GM19452 (cell line): ENCODE measurements at regions not wholly inside any gene's neighbourhood (a gene's known extent, or its start where the extent isn't known, plus 50 kb on each side); places are given as distances from the start of the nearest gene placed in this dataset.
"Not testable (repeated sequence)": the region's sequence is repeated elsewhere in the genome, so short reads cannot be mapped to it uniquely, and the experiment has no call there.

Source experiments
- ATAC-seq: cut with Tn5 transposase; IDR thresholded peaks from one replicate; pipeline ENCODE4 v1.9.1; 2021; ENCODE audit not compliant: unreplicated experiment

- ATAC-seq: not testable (repeated sequence)
Measured at GRCh38 chr14:40216408-40216807, 784.2 kb upstream of the FBXO33 start.

- ATAC-seq: no peak
Measured at GRCh38 chr14:40213701-40214100, 781.5 kb upstream of the FBXO33 start.

GRCh38 chr14:40204441-40205175, 772.4 kb upstream of the FBXO33 start:
- no peak for ATAC-seq

- ATAC-seq: no peak
Measured at GRCh38 chr14:40199101-40199500, 766.9 kb upstream of the FBXO33 start.

GRCh38 chr14:40197344-40197743, 765.1 kb upstream of the FBXO33 start:
- no peak for ATAC-seq

- no peak for ATAC-seq
Measured at GRCh38 chr14:40188006-40188405, 755.8 kb upstream of the FBXO33 start.

GRCh38 chr14:40164083-40164482, 731.9 kb upstream of the FBXO33 start:
- no peak for ATAC-seq

GRCh38 chr14:40139657-40140056, 707.4 kb upstream of the FBXO33 start:
- no peak for ATAC-seq

GRCh38 chr14:40133463-40133862, 701.2 kb upstream of the FBXO33 start:
- no peak for ATAC-seq

- no peak for ATAC-seq
Measured at GRCh38 chr14:40129159-40129558, 696.9 kb upstream of the FBXO33 start.

- ATAC-seq: no peak
Measured at GRCh38 chr14:40123816-40124215, 691.6 kb upstream of the FBXO33 start.

GRCh38 chr14:40122968-40123648, 690.9 kb upstream of the FBXO33 start:
- peak; percentile 81 for ATAC-seq

GRCh38 chr14:40119765-40120164, 687.5 kb upstream of the FBXO33 start:
- no peak for ATAC-seq

GRCh38 chr14:40119321-40119720, 687.1 kb upstream of the FBXO33 start:
- no peak for ATAC-seq

GRCh38 chr14:40115583-40115982, 683.4 kb upstream of the FBXO33 start:
- ATAC-seq: no peak

- ATAC-seq: no peak
Measured at GRCh38 chr14:40113671-40114070, 681.4 kb upstream of the FBXO33 start.

- no peak for ATAC-seq
Measured at GRCh38 chr14:40100544-40101196, 668.4 kb upstream of the FBXO33 start.

- no peak for ATAC-seq
Measured at GRCh38 chr14:40099316-40099715, 667.1 kb upstream of the FBXO33 start.

- ATAC-seq: no peak
Measured at GRCh38 chr14:40098468-40098867, 666.2 kb upstream of the FBXO33 start.

GRCh38 chr14:40096968-40097367, 664.7 kb upstream of the FBXO33 start:
- no peak for ATAC-seq

GRCh38 chr14:40093800-40094199, 661.6 kb upstream of the FBXO33 start:
- ATAC-seq: no peak

GRCh38 chr14:40074169-40074568, 641.9 kb upstream of the FBXO33 start:
- no peak for ATAC-seq
